NCI-H128 (cell line): ENCODE measurements at regions not wholly inside any gene's neighbourhood (a gene's known extent, or its start where the extent isn't known, plus 50 kb on each side); places are given as distances from the start of the nearest gene placed in this dataset.

Experiments
- DNase-seq: peaks from one replicate; lab custom pipeline; 2025; ENCODE audit not compliant: unreplicated experiment; lab: John Stamatoyannopoulos, UW

GRCh38 chr1:29671446-29672356 lies 435.4 kb downstream of the PTPRU start:
- DNase-seq, result no peak

GRCh38 chr1:29670752-29671151 lies 434.4 kb downstream of the PTPRU start:
- no peak for DNase-seq

GRCh38 chr1:29669912-29670311 lies 433.6 kb downstream of the PTPRU start:
- DNase-seq, result no peak

GRCh38 chr1:29669158-29669871 lies 433.0 kb downstream of the PTPRU start:
- DNase-seq, result no peak

- no peak for DNase-seq
Measured at GRCh38 chr1:29668551-29669157, 432.3 kb downstream of the PTPRU start.

GRCh38 chr1:29667951-29668350 lies 431.6 kb downstream of the PTPRU start:
- DNase-seq, result no peak

GRCh38 chr1:29664711-29665110 lies 428.4 kb downstream of the PTPRU start:
- no peak for DNase-seq

- DNase-seq, result no peak
Measured at GRCh38 chr1:29658688-29659087, 422.4 kb downstream of the PTPRU start.

GRCh38 chr1:29657816-29658215 lies 421.5 kb downstream of the PTPRU start:
- DNase-seq, result no peak

GRCh38 chr1:29655945-29656850 lies 419.9 kb downstream of the PTPRU start:
- DNase-seq, result no peak

- no peak for DNase-seq
Measured at GRCh38 chr1:29655145-29655544, 418.8 kb downstream of the PTPRU start.

GRCh38 chr1:29653886-29654450 lies 417.6 kb downstream of the PTPRU start:
- no peak for DNase-seq

GRCh38 chr1:29653034-29653810 lies 416.9 kb downstream of the PTPRU start:
- DNase-seq, result no peak

- DNase-seq, result no peak
Measured at GRCh38 chr1:29651684-29652665, 415.7 kb downstream of the PTPRU start.

- DNase-seq, result no peak
Measured at GRCh38 chr1:29651246-29651645, 414.9 kb downstream of the PTPRU start.

- DNase-seq, result no peak
Measured at GRCh38 chr1:29650476-29650875, 414.2 kb downstream of the PTPRU start.

- no peak for DNase-seq
Measured at GRCh38 chr1:29650041-29650400, 413.7 kb downstream of the PTPRU start.

- DNase-seq, result no peak
Measured at GRCh38 chr1:29649189-29650040, 413.1 kb downstream of the PTPRU start.
